ENCODE measurements at regions not wholly inside any gene's neighbourhood (a gene's known extent, or its start where the extent isn't known, plus 50 kb on each side); places are given as distances from the start of the nearest gene placed in this dataset.

DNA sequence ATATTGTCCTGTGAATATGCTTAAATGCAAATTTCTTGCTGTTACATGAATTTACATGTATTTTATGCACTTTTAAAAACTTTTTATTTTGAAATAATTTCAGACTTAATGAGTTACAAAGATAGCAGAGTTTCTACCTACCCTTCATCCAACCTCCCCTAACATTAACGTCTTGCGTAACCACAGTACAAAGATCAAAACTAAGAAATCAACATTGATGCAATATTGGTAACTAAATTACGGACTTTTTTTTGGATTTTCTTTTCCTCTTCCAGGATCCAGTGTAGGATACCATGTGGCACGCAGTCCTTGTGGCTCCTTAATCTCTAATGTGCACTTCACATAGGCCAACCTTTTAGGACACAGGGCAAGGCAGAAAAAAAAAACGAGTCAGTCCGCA is 124.9 kb downstream of the ABCC12 start:
- TF ChIP-seq EZH2 (IDR thresholded peaks at IDR 0.05; ENCODE audit: insufficient read depth, poor library complexity, severe bottlenecking) (no peak), EZH2phosphoT487 (IDR thresholded peaks at IDR 0.05; ENCODE audit: insufficient read depth, low read depth) (no peak)
